ENCODE measurements at regions not wholly inside any gene's neighbourhood (a gene's known extent, or its start where the extent isn't known, plus 50 kb on each side); places are given as distances from the start of the nearest gene placed in this dataset.

GRCh38 chr2:198994678-198995077, 463.1 kb downstream of the SATB2 start:
- H3K36me3 ChIP-seq (ENCODE audit: insufficient read depth, insufficient read length, low read length), result no peaks in the 10 kb centered on the region
- H3K9me3 ChIP-seq (ENCODE audit: insufficient read depth, low read length), result no peaks in the 10 kb centered on the region
- no peak overlapping the region for H3K9ac ChIP-seq (ENCODE audit: insufficient read length, low read depth)
- DNase-seq (ENCODE audit: low read depth, low spot score), result no peak
- H3K27me3 ChIP-seq (ENCODE audit: insufficient read depth, insufficient read length), result no peaks in the 10 kb centered on the region
- TF ChIP-seq ZNF274 (IDR thresholded peaks at IDR 0.05; ENCODE audit: low read depth, low read length), result no peak
- TF ChIP-seq SUZ12 (IDR thresholded peaks at IDR 0.05; ENCODE audit: extremely low read depth, insufficient read depth, insufficient read length), result no peak
- no peak for TF ChIP-seq YY1 (IDR thresholded peaks at IDR 0.05; ENCODE audit: insufficient read depth, insufficient read length)
- H3K4me3 ChIP-seq (ENCODE audit: insufficient read length, low read depth), result no peak overlapping the region
- no peaks in the 10 kb centered on the region for H3K4me1 ChIP-seq (ENCODE audit: insufficient read depth, insufficient read length)

- TF ChIP-seq ZNF274 (IDR thresholded peaks at IDR 0.05; ENCODE audit: low read depth, low read length), result no peak
- no peak for TF ChIP-seq YY1 (IDR thresholded peaks at IDR 0.05; ENCODE audit: insufficient read depth, insufficient read length)
- TF ChIP-seq SUZ12 (IDR thresholded peaks at IDR 0.05; ENCODE audit: extremely low read depth, insufficient read depth, insufficient read length), result no peak
- Histone ChIP-seq H3K27me3 (ENCODE audit: insufficient read depth, insufficient read length) (no peaks in the 10 kb centered on the region), H3K36me3 (ENCODE audit: insufficient read depth, insufficient read length, low read length) (no peaks in the 10 kb centered on the region), H3K9ac (ENCODE audit: insufficient read length, low read depth) (no peak overlapping the region), H3K4me3 (ENCODE audit: insufficient read length, low read depth) (no peak overlapping the region), H3K4me1 (ENCODE audit: insufficient read depth, insufficient read length) (no peaks in the 10 kb centered on the region), H3K9me3 (ENCODE audit: insufficient read depth, low read length) (no peaks in the 10 kb centered on the region)
- no peak for DNase-seq (ENCODE audit: low read depth, low spot score)
These were observed 466.3 kb downstream of the SATB2 start for GRCh38 chr2:198991431-198991830.

- TF ChIP-seq YY1 (IDR thresholded peaks at IDR 0.05; ENCODE audit: insufficient read depth, insufficient read length), result no peak
- no peak for TF ChIP-seq SUZ12 (IDR thresholded peaks at IDR 0.05; ENCODE audit: extremely low read depth, insufficient read depth, insufficient read length)
- no peak for TF ChIP-seq ZNF274 (IDR thresholded peaks at IDR 0.05; ENCODE audit: low read depth, low read length)
- H3K9me3 ChIP-seq (ENCODE audit: insufficient read depth, low read length), result peaks cover 10% of the 10 kb centered on the region; the same call in 1 of the 2 replicates
- no peaks in the 10 kb centered on the region for H3K27me3 ChIP-seq (ENCODE audit: insufficient read depth, insufficient read length)
- no peak overlapping the region for H3K4me3 ChIP-seq (ENCODE audit: insufficient read length, low read depth)
- H3K36me3 ChIP-seq (ENCODE audit: insufficient read depth, insufficient read length, low read length), result no peaks in the 10 kb centered on the region
- H3K9ac ChIP-seq (ENCODE audit: insufficient read length, low read depth), result no peak overlapping the region
- no peak for DNase-seq (ENCODE audit: low read depth, low spot score)
- H3K4me1 ChIP-seq (ENCODE audit: insufficient read depth, insufficient read length), result no peaks in the 10 kb centered on the region
These were observed 482.0 kb downstream of the SATB2 start for GRCh38 chr2:198975779-198976178.

- Histone ChIP-seq H3K9me3 (ENCODE audit: insufficient read depth, low read length) (peaks cover 10% of the 10 kb centered on the region; the same call in 1 of the 2 replicates), H3K36me3 (ENCODE audit: insufficient read depth, insufficient read length, low read length) (no peaks in the 10 kb centered on the region), H3K4me3 (ENCODE audit: insufficient read length, low read depth) (no peak overlapping the region), H3K27me3 (ENCODE audit: insufficient read depth, insufficient read length) (no peaks in the 10 kb centered on the region), H3K4me1 (ENCODE audit: insufficient read depth, insufficient read length) (no peaks in the 10 kb centered on the region), H3K9ac (ENCODE audit: insufficient read length, low read depth) (no peak overlapping the region)
- no peak for DNase-seq (ENCODE audit: low read depth, low spot score)
- no peak for TF ChIP-seq YY1 (IDR thresholded peaks at IDR 0.05; ENCODE audit: insufficient read depth, insufficient read length)
- no peak for TF ChIP-seq SUZ12 (IDR thresholded peaks at IDR 0.05; ENCODE audit: extremely low read depth, insufficient read depth, insufficient read length)
- no peak for TF ChIP-seq ZNF274 (IDR thresholded peaks at IDR 0.05; ENCODE audit: low read depth, low read length)
These were observed 484.0 kb downstream of the SATB2 start for GRCh38 chr2:198973785-198974184.

GRCh38 chr2:198973181-198973580, 484.6 kb downstream of the SATB2 start:
- DNase-seq (ENCODE audit: low read depth, low spot score), result no peak
- no peak for TF ChIP-seq SUZ12 (IDR thresholded peaks at IDR 0.05; ENCODE audit: extremely low read depth, insufficient read depth, insufficient read length)
- no peaks in the 10 kb centered on the region for H3K4me1 ChIP-seq (ENCODE audit: insufficient read depth, insufficient read length)
- H3K4me3 ChIP-seq (ENCODE audit: insufficient read length, low read depth), result no peak overlapping the region
- H3K9me3 ChIP-seq (ENCODE audit: insufficient read depth, low read length), result peaks cover 10% of the 10 kb centered on the region; the same call in 1 of the 2 replicates
- H3K27me3 ChIP-seq (ENCODE audit: insufficient read depth, insufficient read length), result no peaks in the 10 kb centered on the region
- H3K9ac ChIP-seq (ENCODE audit: insufficient read length, low read depth), result no peak overlapping the region
- no peaks in the 10 kb centered on the region for H3K36me3 ChIP-seq (ENCODE audit: insufficient read depth, insufficient read length, low read length)

- Histone ChIP-seq H3K4me3 (ENCODE audit: insufficient read length, low read depth) (no peak overlapping the region), H3K27me3 (ENCODE audit: insufficient read depth, insufficient read length) (no peaks in the 10 kb centered on the region), H3K4me1 (ENCODE audit: insufficient read depth, insufficient read length) (no peaks in the 10 kb centered on the region), H3K9me3 (ENCODE audit: insufficient read depth, low read length) (no peaks in the 10 kb centered on the region), H3K36me3 (ENCODE audit: insufficient read depth, insufficient read length, low read length) (no peaks in the 10 kb centered on the region), H3K9ac (ENCODE audit: insufficient read length, low read depth) (no peak overlapping the region)
- DNase-seq (ENCODE audit: low read depth, low spot score), result no peak
- TF ChIP-seq ZNF274 (IDR thresholded peaks at IDR 0.05; ENCODE audit: low read depth, low read length) (no peak), YY1 (IDR thresholded peaks at IDR 0.05; ENCODE audit: insufficient read depth, insufficient read length) (no peak)
These were observed 489.2 kb downstream of the SATB2 start for GRCh38 chr2:198968545-198968944.

- Histone ChIP-seq H3K9ac (ENCODE audit: insufficient read length, low read depth) (no peak overlapping the region), H3K36me3 (ENCODE audit: insufficient read depth, insufficient read length, low read length) (no peaks in the 10 kb centered on the region), H3K9me3 (ENCODE audit: insufficient read depth, low read length) (no peaks in the 10 kb centered on the region), H3K4me1 (ENCODE audit: insufficient read depth, insufficient read length) (no peaks in the 10 kb centered on the region), H3K4me3 (ENCODE audit: insufficient read length, low read depth) (no peak overlapping the region), H3K27me3 (ENCODE audit: insufficient read depth, insufficient read length) (no peaks in the 10 kb centered on the region)
- no peak for DNase-seq (ENCODE audit: low read depth, low spot score)
- TF ChIP-seq SUZ12 (IDR thresholded peaks at IDR 0.05; ENCODE audit: extremely low read depth, insufficient read depth, insufficient read length) (no peak), ZNF274 (IDR thresholded peaks at IDR 0.05; ENCODE audit: low read depth, low read length) (no peak), YY1 (IDR thresholded peaks at IDR 0.05; ENCODE audit: insufficient read depth, insufficient read length) (no peak)
These were observed 491.5 kb downstream of the SATB2 start for GRCh38 chr2:198966269-198966668.

GRCh38 chr2:198961547-198961946, 496.2 kb downstream of the SATB2 start:
- no peak for DNase-seq (ENCODE audit: low read depth, low spot score)
- H3K4me3 ChIP-seq (ENCODE audit: insufficient read length, low read depth), result no peak overlapping the region
- H3K27me3 ChIP-seq (ENCODE audit: insufficient read depth, insufficient read length), result no peaks in the 10 kb centered on the region
- no peak overlapping the region for H3K9ac ChIP-seq (ENCODE audit: insufficient read length, low read depth)
- no peaks in the 10 kb centered on the region for H3K4me1 ChIP-seq (ENCODE audit: insufficient read depth, insufficient read length)
- TF ChIP-seq ZNF274 (IDR thresholded peaks at IDR 0.05; ENCODE audit: low read depth, low read length), result no peak
- TF ChIP-seq YY1 (IDR thresholded peaks at IDR 0.05; ENCODE audit: insufficient read depth, insufficient read length), result no peak
- no peak for TF ChIP-seq SUZ12 (IDR thresholded peaks at IDR 0.05; ENCODE audit: extremely low read depth, insufficient read depth, insufficient read length)
- H3K9me3 ChIP-seq (ENCODE audit: insufficient read depth, low read length), result no peaks in the 10 kb centered on the region
- no peaks in the 10 kb centered on the region for H3K36me3 ChIP-seq (ENCODE audit: insufficient read depth, insufficient read length, low read length)
